ENCODE measurements at regions not wholly inside any gene's neighbourhood (a gene's known extent, or its start where the extent isn't known, plus 50 kb on each side); places are given as distances from the start of the nearest gene placed in this dataset.
A peak's percentile ranks its signal among the peaks of the same experiment; 100 is the strongest.

DNA sequence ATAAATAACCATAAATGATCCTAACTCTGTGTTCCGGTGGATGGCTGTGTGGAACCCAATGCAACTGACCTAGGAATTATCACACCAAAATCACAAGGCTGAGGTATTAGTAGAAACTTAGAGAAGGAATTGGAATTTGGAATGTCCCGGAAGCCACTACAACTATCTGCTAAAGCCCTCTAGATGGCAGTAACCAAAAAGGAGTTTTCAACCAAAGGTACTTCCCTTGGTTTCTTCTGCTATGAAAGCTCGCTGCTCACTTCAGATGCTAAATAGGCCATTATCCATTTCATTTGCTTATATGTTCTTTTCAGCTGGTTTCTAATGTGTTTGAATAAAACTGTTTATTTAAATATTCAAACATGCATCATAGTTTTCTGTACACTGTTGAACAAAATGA is 1589.1 kb upstream of the SPRY2 start:
- TF ChIP-seq, protein P1, sequence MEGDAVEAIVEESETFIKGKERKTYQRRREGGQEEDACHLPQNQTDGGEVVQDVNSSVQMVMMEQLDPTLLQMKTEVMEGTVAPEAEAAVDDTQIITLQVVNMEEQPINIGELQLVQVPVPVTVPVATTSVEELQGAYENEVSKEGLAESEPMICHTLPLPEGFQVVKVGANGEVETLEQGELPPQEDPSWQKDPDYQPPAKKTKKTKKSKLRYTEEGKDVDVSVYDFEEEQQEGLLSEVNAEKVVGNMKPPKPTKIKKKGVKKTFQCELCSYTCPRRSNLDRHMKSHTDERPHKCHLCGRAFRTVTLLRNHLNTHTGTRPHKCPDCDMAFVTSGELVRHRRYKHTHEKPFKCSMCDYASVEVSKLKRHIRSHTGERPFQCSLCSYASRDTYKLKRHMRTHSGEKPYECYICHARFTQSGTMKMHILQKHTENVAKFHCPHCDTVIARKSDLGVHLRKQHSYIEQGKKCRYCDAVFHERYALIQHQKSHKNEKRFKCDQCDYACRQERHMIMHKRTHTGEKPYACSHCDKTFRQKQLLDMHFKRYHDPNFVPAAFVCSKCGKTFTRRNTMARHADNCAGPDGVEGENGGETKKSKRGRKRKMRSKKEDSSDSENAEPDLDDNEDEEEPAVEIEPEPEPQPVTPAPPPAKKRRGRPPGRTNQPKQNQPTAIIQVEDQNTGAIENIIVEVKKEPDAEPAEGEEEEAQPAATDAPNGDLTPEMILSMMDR (conservative IDR thresholded peaks at IDR 0.05; ENCODE audit: low read length), result peak; percentile 51
- no peak for TF ChIP-seq EZH2phosphoT487 (IDR thresholded peaks at IDR 0.05; ENCODE audit: borderline replicate concordance, low read depth, low read length)
